PC-9 (cell line): ENCODE measurements at regions not wholly inside any gene's neighbourhood (a gene's known extent, or its start where the extent isn't known, plus 50 kb on each side); places are given as distances from the start of the nearest gene placed in this dataset.

Experiments
- EZH2 ChIP-seq: fragments of 200-600 bp; sonication (generic); IDR thresholded peaks from 2 replicates; pipeline ENCODE4 v1.8.0; 2017; ENCODE audit warnings: antibody characterized with exemption, low read depth
- TF ChIP-seq, protein P1 (sequence below): fragments of 200-600 bp; sonication (generic); conservative IDR thresholded peaks from 2 replicates; pipeline ENCODE4 v1.6.1; 2017; ENCODE audit warnings: mixed run types, antibody characterized with exemption, mild to moderate bottlenecking, moderate library complexity

DNA sequence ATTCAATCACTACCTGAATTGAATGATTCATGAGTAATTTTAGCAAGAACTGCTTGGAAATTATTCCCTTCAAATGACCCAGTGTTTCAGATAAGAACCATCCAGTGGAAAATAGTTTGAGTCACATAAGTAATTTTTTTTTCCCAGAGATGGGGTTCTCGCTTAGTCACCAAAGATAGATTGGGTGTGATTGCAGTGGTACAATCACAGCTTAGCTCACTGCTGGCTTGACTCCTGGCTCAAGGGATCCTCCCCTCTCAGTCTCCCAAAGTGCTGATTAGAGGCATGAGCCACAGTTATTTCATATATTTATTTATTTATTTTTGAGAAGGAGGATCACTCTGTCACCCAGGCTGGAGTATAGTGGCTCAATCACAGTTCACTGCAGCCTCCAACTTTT lies 574.5 kb upstream of the ARRDC3 start:
- TF ChIP-seq, protein P1, sequence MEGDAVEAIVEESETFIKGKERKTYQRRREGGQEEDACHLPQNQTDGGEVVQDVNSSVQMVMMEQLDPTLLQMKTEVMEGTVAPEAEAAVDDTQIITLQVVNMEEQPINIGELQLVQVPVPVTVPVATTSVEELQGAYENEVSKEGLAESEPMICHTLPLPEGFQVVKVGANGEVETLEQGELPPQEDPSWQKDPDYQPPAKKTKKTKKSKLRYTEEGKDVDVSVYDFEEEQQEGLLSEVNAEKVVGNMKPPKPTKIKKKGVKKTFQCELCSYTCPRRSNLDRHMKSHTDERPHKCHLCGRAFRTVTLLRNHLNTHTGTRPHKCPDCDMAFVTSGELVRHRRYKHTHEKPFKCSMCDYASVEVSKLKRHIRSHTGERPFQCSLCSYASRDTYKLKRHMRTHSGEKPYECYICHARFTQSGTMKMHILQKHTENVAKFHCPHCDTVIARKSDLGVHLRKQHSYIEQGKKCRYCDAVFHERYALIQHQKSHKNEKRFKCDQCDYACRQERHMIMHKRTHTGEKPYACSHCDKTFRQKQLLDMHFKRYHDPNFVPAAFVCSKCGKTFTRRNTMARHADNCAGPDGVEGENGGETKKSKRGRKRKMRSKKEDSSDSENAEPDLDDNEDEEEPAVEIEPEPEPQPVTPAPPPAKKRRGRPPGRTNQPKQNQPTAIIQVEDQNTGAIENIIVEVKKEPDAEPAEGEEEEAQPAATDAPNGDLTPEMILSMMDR: no peak
- no peak for TF ChIP-seq EZH2
